ENCODE measurements at regions not wholly inside any gene's neighbourhood (a gene's known extent, or its start where the extent isn't known, plus 50 kb on each side); places are given as distances from the start of the nearest gene placed in this dataset.

DNA sequence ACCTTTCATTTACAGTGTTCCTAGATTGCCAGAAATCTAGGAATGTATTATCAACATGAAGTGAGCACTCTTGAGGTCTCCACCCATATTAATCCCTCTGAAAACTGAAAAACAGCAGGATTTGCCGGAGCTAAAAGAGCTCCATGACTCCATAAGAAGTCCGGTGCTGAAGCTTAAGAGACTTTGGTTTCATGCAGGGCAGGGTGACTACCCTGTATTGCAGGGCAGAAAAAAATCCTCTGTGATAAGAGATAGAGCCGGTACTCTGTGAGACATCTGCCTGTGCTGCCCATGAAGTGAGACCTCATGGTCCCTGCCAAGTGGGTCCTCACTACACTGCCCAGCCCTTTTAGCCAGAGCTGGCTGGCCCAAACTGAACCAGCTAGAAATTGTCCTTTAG, 127.2 kb upstream of the NPY2R start:
- no peak for TF ChIP-seq POLR2AphosphoS5 (IDR thresholded peaks at IDR 0.05)
- TF ChIP-seq, protein P1, sequence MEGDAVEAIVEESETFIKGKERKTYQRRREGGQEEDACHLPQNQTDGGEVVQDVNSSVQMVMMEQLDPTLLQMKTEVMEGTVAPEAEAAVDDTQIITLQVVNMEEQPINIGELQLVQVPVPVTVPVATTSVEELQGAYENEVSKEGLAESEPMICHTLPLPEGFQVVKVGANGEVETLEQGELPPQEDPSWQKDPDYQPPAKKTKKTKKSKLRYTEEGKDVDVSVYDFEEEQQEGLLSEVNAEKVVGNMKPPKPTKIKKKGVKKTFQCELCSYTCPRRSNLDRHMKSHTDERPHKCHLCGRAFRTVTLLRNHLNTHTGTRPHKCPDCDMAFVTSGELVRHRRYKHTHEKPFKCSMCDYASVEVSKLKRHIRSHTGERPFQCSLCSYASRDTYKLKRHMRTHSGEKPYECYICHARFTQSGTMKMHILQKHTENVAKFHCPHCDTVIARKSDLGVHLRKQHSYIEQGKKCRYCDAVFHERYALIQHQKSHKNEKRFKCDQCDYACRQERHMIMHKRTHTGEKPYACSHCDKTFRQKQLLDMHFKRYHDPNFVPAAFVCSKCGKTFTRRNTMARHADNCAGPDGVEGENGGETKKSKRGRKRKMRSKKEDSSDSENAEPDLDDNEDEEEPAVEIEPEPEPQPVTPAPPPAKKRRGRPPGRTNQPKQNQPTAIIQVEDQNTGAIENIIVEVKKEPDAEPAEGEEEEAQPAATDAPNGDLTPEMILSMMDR (IDR thresholded peaks at IDR 0.05): no peak
